ENCODE measurements at regions not wholly inside any gene's neighbourhood (a gene's known extent, or its start where the extent isn't known, plus 50 kb on each side); places are given as distances from the start of the nearest gene placed in this dataset.

GRCh38 chr3:72154391-72155335, 369.7 kb upstream of the PROK2 start:
- no peak overlapping the region for H3K4me3 ChIP-seq
- H3K27me3 ChIP-seq (ENCODE audit: insufficient read depth), result no peaks in the 10 kb centered on the region
- Mint-ChIP-seq H3K27ac (no peak overlapping the region), H3K36me3 (ENCODE audit: low read depth) (no peaks in the 10 kb centered on the region), H3K27me3 (ENCODE audit: insufficient read depth, low read depth, poor library complexity) (peaks cover 3% of the 10 kb centered on the region), H3K4me1 (peaks cover 3% of the 10 kb centered on the region; the same call in 1 of the 3 replicates), H3K9me3 (peaks cover 9% of the 10 kb centered on the region; the same call in 2 of the 3 replicates), H3K4me3 (no peak overlapping the region)
- TF ChIP-seq EZH2phosphoT487 (IDR thresholded peaks at IDR 0.05; ENCODE audit: unreplicated experiment) (no peak), EZH2 (IDR thresholded peaks at IDR 0.05; ENCODE audit: low read depth, unreplicated experiment) (no peak), STAT1 (IDR thresholded peaks at IDR 0.05; ENCODE audit: unreplicated experiment) (no peak), NANOG (IDR thresholded peaks at IDR 0.05; ENCODE audit: borderline replicate concordance) (no peak)
- TF ChIP-seq, protein P1, sequence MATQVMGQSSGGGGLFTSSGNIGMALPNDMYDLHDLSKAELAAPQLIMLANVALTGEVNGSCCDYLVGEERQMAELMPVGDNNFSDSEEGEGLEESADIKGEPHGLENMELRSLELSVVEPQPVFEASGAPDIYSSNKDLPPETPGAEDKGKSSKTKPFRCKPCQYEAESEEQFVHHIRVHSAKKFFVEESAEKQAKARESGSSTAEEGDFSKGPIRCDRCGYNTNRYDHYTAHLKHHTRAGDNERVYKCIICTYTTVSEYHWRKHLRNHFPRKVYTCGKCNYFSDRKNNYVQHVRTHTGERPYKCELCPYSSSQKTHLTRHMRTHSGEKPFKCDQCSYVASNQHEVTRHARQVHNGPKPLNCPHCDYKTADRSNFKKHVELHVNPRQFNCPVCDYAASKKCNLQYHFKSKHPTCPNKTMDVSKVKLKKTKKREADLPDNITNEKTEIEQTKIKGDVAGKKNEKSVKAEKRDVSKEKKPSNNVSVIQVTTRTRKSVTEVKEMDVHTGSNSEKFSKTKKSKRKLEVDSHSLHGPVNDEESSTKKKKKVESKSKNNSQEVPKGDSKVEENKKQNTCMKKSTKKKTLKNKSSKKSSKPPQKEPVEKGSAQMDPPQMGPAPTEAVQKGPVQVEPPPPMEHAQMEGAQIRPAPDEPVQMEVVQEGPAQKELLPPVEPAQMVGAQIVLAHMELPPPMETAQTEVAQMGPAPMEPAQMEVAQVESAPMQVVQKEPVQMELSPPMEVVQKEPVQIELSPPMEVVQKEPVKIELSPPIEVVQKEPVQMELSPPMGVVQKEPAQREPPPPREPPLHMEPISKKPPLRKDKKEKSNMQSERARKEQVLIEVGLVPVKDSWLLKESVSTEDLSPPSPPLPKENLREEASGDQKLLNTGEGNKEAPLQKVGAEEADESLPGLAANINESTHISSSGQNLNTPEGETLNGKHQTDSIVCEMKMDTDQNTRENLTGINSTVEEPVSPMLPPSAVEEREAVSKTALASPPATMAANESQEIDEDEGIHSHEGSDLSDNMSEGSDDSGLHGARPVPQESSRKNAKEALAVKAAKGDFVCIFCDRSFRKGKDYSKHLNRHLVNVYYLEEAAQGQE (IDR thresholded peaks at IDR 0.05; ENCODE audit: unreplicated experiment), result no peak
- no peaks in the 10 kb centered on the region for H3K9me2 ChIP-seq (ENCODE audit: insufficient read depth)
- ATAC-seq, result no peak
- H3K27ac ChIP-seq (ENCODE audit: low read depth), result no peak overlapping the region
- H3K4me1 ChIP-seq (ENCODE audit: insufficient read depth), result no peaks in the 10 kb centered on the region; the same call in 1 of the 2 replicates
- no peak overlapping the region for H3K4me2 ChIP-seq
- no peak overlapping the region for H2AFZ ChIP-seq
- H3K36me3 ChIP-seq (ENCODE audit: insufficient read depth), result no peaks in the 10 kb centered on the region
- no peak for DNase-seq (ENCODE audit: low spot score)
- no peaks in the 10 kb centered on the region for H3K79me2 ChIP-seq (replicated peaks; ENCODE audit: insufficient read depth)
- no peaks in the 10 kb centered on the region for H4K20me1 ChIP-seq (replicated peaks; ENCODE audit: insufficient read depth)
- no peaks in the 10 kb centered on the region for H3F3A ChIP-seq (replicated peaks; ENCODE audit: low read depth)

DNA sequence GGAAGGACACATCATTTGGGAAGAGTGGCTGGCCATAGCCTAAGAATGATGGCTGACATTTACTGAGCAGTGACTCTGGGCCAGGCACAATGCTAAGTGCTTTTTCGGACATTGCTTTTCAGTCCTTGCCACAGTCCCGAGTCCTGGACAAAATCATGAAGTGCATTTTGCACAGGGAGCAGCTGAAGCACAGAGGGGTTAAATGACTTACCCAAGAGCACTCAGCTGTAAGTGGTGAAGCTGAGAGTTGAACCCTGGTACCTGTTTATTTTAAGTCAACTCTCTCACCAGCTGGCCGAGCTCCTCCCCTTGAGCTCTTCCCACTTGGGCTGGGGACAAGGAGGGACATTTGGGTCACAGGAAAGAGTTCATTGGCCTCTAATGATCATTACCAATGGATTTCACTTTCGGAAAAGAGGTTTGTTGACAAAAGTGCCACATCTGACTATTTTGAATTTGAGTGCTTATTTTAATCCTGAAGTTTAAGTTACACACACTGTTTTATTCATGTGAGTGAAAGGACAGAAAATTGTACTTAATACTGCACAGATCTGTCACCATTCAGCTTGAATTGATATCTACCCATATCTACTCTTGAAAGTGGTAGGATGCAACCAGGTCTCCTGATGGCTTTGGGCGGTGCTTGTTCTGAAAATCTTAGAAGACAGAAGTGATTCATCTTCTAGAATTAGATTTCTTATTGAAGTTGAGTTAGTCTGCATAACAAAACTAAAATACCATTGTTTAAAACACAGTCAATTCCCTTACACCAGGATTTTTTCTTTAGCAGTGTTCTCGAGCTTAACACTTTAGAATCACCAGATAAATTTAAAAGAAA, 368.7 kb upstream of the PROK2 start:
- H2AFZ ChIP-seq, result no peak overlapping the region
- H3K79me2 ChIP-seq (replicated peaks; ENCODE audit: insufficient read depth), result no peaks in the 10 kb centered on the region
- no peaks in the 10 kb centered on the region for H4K20me1 ChIP-seq (replicated peaks; ENCODE audit: insufficient read depth)
- H3F3A ChIP-seq (replicated peaks; ENCODE audit: low read depth), result no peaks in the 10 kb centered on the region
- H3K4me3 Mint-ChIP-seq, result no peak overlapping the region
- H3K27ac Mint-ChIP-seq, result no peak overlapping the region
- H3K4me2 ChIP-seq, result no peak overlapping the region
- no peaks in the 10 kb centered on the region for H3K9me2 ChIP-seq (ENCODE audit: insufficient read depth)
- peaks cover 3% of the 10 kb centered on the region for H3K27me3 Mint-ChIP-seq (ENCODE audit: insufficient read depth, low read depth, poor library complexity)
- H3K4me1 Mint-ChIP-seq, result peaks cover 3% of the 10 kb centered on the region; the same call in 1 of the 3 replicates
- ATAC-seq (no peak), DNase-seq (ENCODE audit: low spot score) (no peak)
- no peaks in the 10 kb centered on the region for H3K36me3 ChIP-seq (ENCODE audit: insufficient read depth)
- no peak overlapping the region for H3K4me3 ChIP-seq
- H3K9me3 Mint-ChIP-seq, result peaks cover 9% of the 10 kb centered on the region; the same call in 2 of the 3 replicates
- H3K27me3 ChIP-seq (ENCODE audit: insufficient read depth), result no peaks in the 10 kb centered on the region
- H3K36me3 Mint-ChIP-seq (ENCODE audit: low read depth), result no peaks in the 10 kb centered on the region
- no peaks in the 10 kb centered on the region; the same call in 1 of the 2 replicates for H3K4me1 ChIP-seq (ENCODE audit: insufficient read depth)
- H3K27ac ChIP-seq (ENCODE audit: low read depth), result no peak overlapping the region
- TF ChIP-seq POLR2AphosphoS5 (IDR thresholded peaks at IDR 0.05; ENCODE audit: low read depth), result no peak
- no peak for TF ChIP-seq STAT1 (IDR thresholded peaks at IDR 0.05; ENCODE audit: unreplicated experiment)
- TF ChIP-seq, protein P2, sequence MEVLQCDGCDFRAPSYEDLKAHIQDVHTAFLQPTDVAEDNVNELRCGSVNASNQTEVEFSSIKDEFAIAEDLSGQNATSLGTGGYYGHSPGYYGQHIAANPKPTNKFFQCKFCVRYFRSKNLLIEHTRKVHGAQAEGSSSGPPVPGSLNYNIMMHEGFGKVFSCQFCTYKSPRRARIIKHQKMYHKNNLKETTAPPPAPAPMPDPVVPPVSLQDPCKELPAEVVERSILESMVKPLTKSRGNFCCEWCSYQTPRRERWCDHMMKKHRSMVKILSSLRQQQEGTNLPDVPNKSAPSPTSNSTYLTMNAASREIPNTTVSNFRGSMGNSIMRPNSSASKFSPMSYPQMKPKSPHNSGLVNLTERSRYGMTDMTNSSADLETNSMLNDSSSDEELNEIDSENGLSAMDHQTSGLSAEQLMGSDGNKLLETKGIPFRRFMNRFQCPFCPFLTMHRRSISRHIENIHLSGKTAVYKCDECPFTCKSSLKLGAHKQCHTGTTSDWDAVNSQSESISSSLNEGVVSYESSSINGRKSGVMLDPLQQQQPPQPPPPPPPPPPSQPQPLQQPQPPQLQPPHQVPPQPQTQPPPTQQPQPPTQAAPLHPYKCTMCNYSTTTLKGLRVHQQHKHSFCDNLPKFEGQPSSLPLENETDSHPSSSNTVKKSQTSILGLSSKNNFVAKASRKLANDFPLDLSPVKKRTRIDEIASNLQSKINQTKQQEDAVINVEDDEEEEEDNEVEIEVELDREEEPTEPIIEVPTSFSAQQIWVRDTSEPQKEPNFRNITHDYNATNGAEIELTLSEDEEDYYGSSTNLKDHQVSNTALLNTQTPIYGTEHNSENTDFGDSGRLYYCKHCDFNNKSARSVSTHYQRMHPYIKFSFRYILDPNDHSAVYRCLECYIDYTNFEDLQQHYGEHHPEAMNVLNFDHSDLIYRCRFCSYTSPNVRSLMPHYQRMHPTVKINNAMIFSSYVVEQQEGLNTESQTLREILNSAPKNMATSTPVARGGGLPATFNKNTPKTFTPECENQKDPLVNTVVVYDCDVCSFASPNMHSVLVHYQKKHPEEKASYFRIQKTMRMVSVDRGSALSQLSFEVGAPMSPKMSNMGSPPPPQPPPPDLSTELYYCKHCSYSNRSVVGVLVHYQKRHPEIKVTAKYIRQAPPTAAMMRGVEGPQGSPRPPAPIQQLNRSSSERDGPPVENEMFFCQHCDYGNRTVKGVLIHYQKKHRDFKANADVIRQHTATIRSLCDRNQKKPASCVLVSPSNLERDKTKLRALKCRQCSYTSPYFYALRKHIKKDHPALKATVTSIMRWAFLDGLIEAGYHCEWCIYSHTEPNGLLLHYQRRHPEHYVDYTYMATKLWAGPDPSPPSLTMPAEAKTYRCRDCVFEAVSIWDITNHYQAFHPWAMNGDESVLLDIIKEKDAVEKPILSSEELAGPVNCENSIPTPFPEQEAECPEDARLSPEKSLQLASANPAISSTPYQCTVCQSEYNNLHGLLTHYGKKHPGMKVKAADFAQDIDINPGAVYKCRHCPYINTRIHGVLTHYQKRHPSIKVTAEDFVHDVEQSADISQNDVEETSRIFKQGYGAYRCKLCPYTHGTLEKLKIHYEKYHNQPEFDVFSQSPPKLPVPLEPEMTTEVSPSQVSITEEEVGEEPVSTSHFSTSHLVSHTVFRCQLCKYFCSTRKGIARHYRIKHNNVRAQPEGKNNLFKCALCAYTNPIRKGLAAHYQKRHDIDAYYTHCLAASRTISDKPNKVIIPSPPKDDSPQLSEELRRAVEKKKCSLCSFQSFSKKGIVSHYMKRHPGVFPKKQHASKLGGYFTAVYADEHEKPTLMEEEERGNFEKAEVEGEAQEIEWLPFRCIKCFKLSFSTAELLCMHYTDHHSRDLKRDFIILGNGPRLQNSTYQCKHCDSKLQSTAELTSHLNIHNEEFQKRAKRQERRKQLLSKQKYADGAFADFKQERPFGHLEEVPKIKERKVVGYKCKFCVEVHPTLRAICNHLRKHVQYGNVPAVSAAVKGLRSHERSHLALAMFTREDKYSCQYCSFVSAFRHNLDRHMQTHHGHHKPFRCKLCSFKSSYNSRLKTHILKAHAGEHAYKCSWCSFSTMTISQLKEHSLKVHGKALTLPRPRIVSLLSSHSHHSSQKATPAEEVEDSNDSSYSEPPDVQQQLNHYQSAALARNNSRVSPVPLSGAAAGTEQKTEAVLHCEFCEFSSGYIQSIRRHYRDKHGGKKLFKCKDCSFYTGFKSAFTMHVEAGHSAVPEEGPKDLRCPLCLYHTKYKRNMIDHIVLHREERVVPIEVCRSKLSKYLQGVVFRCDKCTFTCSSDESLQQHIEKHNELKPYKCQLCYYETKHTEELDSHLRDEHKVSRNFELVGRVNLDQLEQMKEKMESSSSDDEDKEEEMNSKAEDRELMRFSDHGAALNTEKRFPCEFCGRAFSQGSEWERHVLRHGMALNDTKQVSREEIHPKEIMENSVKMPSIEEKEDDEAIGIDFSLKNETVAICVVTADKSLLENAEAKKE (CRISPR knock-in tag; IDR thresholded peaks at IDR 0.05), result no peak
- TF ChIP-seq NANOG (IDR thresholded peaks at IDR 0.05; ENCODE audit: borderline replicate concordance), result no peak
- no peak for TF ChIP-seq ZNF331 (CRISPR knock-in tag; IDR thresholded peaks at IDR 0.05; ENCODE audit: low read depth)
- no peak for TF ChIP-seq JUNB (IDR thresholded peaks at IDR 0.05; ENCODE audit: unreplicated experiment)
- no peak for TF ChIP-seq EZH2phosphoT487 (IDR thresholded peaks at IDR 0.05; ENCODE audit: unreplicated experiment)
